Muscle layer of colon (tissue), 2 donors: ENCODE measurements at regions not wholly inside any gene's neighbourhood (a gene's known extent, or its start where the extent isn't known, plus 50 kb on each side); places are given as distances from the start of the nearest gene placed in this dataset.

Source experiments
- H3K27ac ChIP-seq: one replicate; pipeline ENCODE4 v1.7.0; 2013; ENCODE audit warnings: low read depth, mild to moderate bottlenecking, low read length, moderate library complexity
- H3K27me3 ChIP-seq, 2 donors: one replicate each; pipeline ENCODE4 v1.7.0; 2013; ENCODE audit warnings: low read length in 2 of 2, mild to moderate bottlenecking in 2 of 2; ENCODE audit not compliant: insufficient read depth in 2 of 2, control insufficient read depth in 1 of 2
- H3K36me3 ChIP-seq: one replicate; pipeline ENCODE4 v1.7.0; 2013; ENCODE audit warnings: mild to moderate bottlenecking, low read length; ENCODE audit not compliant: insufficient read depth
- H3K4me1 ChIP-seq: one replicate; pipeline ENCODE4 v1.7.0; 2013; ENCODE audit warnings: mild to moderate bottlenecking, low read length; ENCODE audit not compliant: insufficient read depth
- H3K4me3 ChIP-seq, 2 donors: one replicate each; pipeline ENCODE4 v1.7.0; 2013; ENCODE audit warnings: low read length in 2 of 2, low read depth in 1 of 2, mild to moderate bottlenecking in 1 of 2, moderate library complexity in 1 of 2
- H3K9ac ChIP-seq: one replicate; pipeline ENCODE4 v1.7.0; 2013; ENCODE audit warnings: low read length
- H3K9me3 ChIP-seq: one replicate; pipeline ENCODE4 v1.7.0; 2013; ENCODE audit warnings: mild to moderate bottlenecking, low read length
- donor health status: abdominal sarcoma.
- donor health status: Adenocarcinoma of cecum.

GRCh38 chr4:156710365-156711192 lies 261.0 kb downstream of the PDGFC start:
- no peaks in the 10 kb centered on the region for H3K27me3 ChIP-seq

GRCh38 chr4:156705311-156705710 lies 266.3 kb downstream of the PDGFC start:
- H3K27me3 ChIP-seq, result no peaks in the 10 kb centered on the region
- H3K9ac ChIP-seq, result no peak overlapping the region
- no peaks in the 10 kb centered on the region for H3K4me1 ChIP-seq
- no peak overlapping the region for H3K27ac ChIP-seq
- H3K9me3 ChIP-seq, result no peaks in the 10 kb centered on the region
- no peaks in the 10 kb centered on the region for H3K36me3 ChIP-seq
- no peak overlapping the region for H3K4me3 ChIP-seq

More at GRCh38 chr4:156710365-156711192, 261.0 kb downstream of the PDGFC start:
- Histone ChIP-seq H3K9me3 (no peaks in the 10 kb centered on the region), H3K4me1 (no peaks in the 10 kb centered on the region), H3K4me3 (no peak overlapping the region), H3K36me3 (no peaks in the 10 kb centered on the region), H3K9ac (no peak overlapping the region), H3K27ac (no peak overlapping the region)

- Histone ChIP-seq H3K27ac (no peak overlapping the region), H3K36me3 (no peaks in the 10 kb centered on the region), H3K27me3 (no peaks in the 10 kb centered on the region), H3K9ac (no peak overlapping the region), H3K4me1 (no peaks in the 10 kb centered on the region), H3K4me3 (no peak overlapping the region), H3K9me3 (no peaks in the 10 kb centered on the region)
Measured at GRCh38 chr4:156695163-156695562, 276.4 kb downstream of the PDGFC start.

- no peaks in the 10 kb centered on the region for H3K36me3 ChIP-seq
- no peaks in the 10 kb centered on the region for H3K27me3 ChIP-seq
- H3K4me1 ChIP-seq, result no peaks in the 10 kb centered on the region
- H3K27ac ChIP-seq, result no peak overlapping the region
- H3K4me3 ChIP-seq, result no peak overlapping the region
- H3K9me3 ChIP-seq, result no peaks in the 10 kb centered on the region
- H3K9ac ChIP-seq, result no peak overlapping the region
Measured at GRCh38 chr4:156694413-156694812, 277.2 kb downstream of the PDGFC start.

- Histone ChIP-seq H3K9ac (no peak overlapping the region), H3K4me1 (no peaks in the 10 kb centered on the region), H3K27ac (no peak overlapping the region), H3K36me3 (no peaks in the 10 kb centered on the region), H3K27me3 (no peaks in the 10 kb centered on the region), H3K4me3 (no peak overlapping the region), H3K9me3 (no peaks in the 10 kb centered on the region)
Measured at GRCh38 chr4:156693557-156693956, 278.0 kb downstream of the PDGFC start.

- no peaks in the 10 kb centered on the region for H3K4me1 ChIP-seq
Measured at GRCh38 chr4:156692016-156692415, 279.6 kb downstream of the PDGFC start.

GRCh38 chr4:156690572-156690971 lies 281.0 kb downstream of the PDGFC start:
- Histone ChIP-seq H3K27me3 (no peaks in the 10 kb centered on the region), H3K27ac (no peak overlapping the region), H3K36me3 (no peaks in the 10 kb centered on the region), H3K4me3 (no peak overlapping the region), H3K4me1 (no peaks in the 10 kb centered on the region), H3K9ac (no peak overlapping the region), H3K9me3 (no peaks in the 10 kb centered on the region)

More at GRCh38 chr4:156692016-156692415, 279.6 kb downstream of the PDGFC start:
- no peaks in the 10 kb centered on the region for H3K9me3 ChIP-seq
- no peak overlapping the region for H3K27ac ChIP-seq
- H3K9ac ChIP-seq, result no peak overlapping the region
- H3K4me3 ChIP-seq, result no peak overlapping the region
- no peaks in the 10 kb centered on the region for H3K27me3 ChIP-seq
- no peaks in the 10 kb centered on the region for H3K36me3 ChIP-seq

- Histone ChIP-seq H3K9me3 (no peaks in the 10 kb centered on the region), H3K4me1 (no peaks in the 10 kb centered on the region), H3K27ac (no peak overlapping the region), H3K27me3 (no peaks in the 10 kb centered on the region), H3K9ac (no peak overlapping the region), H3K4me3 (no peak overlapping the region), H3K36me3 (no peaks in the 10 kb centered on the region)
Measured at GRCh38 chr4:156686120-156686519, 285.5 kb downstream of the PDGFC start.

- H3K36me3 ChIP-seq, result no peaks in the 10 kb centered on the region
- no peaks in the 10 kb centered on the region for H3K4me1 ChIP-seq
- H3K9ac ChIP-seq, result no peak overlapping the region
- no peaks in the 10 kb centered on the region for H3K27me3 ChIP-seq
- H3K27ac ChIP-seq, result no peak overlapping the region
- no peaks in the 10 kb centered on the region for H3K9me3 ChIP-seq
- H3K4me3 ChIP-seq, result no peak overlapping the region
Measured at GRCh38 chr4:156685308-156685707, 286.3 kb downstream of the PDGFC start.

- Histone ChIP-seq H3K27ac (no peak overlapping the region), H3K36me3 (no peaks in the 10 kb centered on the region), H3K4me3 (no peak overlapping the region), H3K27me3 (no peaks in the 10 kb centered on the region), H3K9me3 (no peaks in the 10 kb centered on the region), H3K4me1 (no peaks in the 10 kb centered on the region), H3K9ac (no peak overlapping the region)
Measured at GRCh38 chr4:156677656-156678055, 293.9 kb downstream of the PDGFC start.

- no peaks in the 10 kb centered on the region for H3K4me1 ChIP-seq
- no peaks in the 10 kb centered on the region for H3K27me3 ChIP-seq
- no peak overlapping the region for H3K27ac ChIP-seq
- no peak overlapping the region for H3K4me3 ChIP-seq
- no peak overlapping the region for H3K9ac ChIP-seq
- no peaks in the 10 kb centered on the region for H3K9me3 ChIP-seq
- H3K36me3 ChIP-seq, result no peaks in the 10 kb centered on the region
Measured at GRCh38 chr4:156677131-156677531, 294.5 kb downstream of the PDGFC start.
